Liver (tissue), 8 donors: ENCODE measurements at regions not wholly inside any gene's neighbourhood (a gene's known extent, or its start where the extent isn't known, plus 50 kb on each side); places are given as distances from the start of the nearest gene placed in this dataset.

ENCODE experiments used
- DNase-seq: peaks from one replicate; pipeline ENCODE4 v3.0.0-alpha.2; 2017; ENCODE audit warnings: low spot score
- H3K27ac ChIP-seq, 2 donors: one replicate each; pipeline ENCODE4 v1.7.0; 2013; ENCODE audit warnings: inconsistent platforms in 2 of 2, low read length in 2 of 2, control low read depth in 1 of 2, low read depth in 1 of 2, mild to moderate bottlenecking in 1 of 2
- H3K27me3 ChIP-seq, 4 donors: one replicate each; pipeline versions ENCODE4 v1.6.1 to v1.7.0; 2013; ENCODE audit warnings: low read length in 3 of 4, inconsistent platforms in 1 of 4, mild to moderate bottlenecking in 1 of 4, moderate library complexity in 1 of 4; ENCODE audit not compliant: control insufficient read depth in 4 of 4, insufficient read depth in 4 of 4
- H3K36me3 ChIP-seq, 4 donors: one replicate each; pipeline versions ENCODE4 v1.6.1 to v1.7.0; 2013; ENCODE audit warnings: low read length in 3 of 4, mild to moderate bottlenecking in 3 of 4, low read depth in 1 of 4, moderate library complexity in 1 of 4; ENCODE audit not compliant: control insufficient read depth in 4 of 4, insufficient read depth in 3 of 4
- H3K4me1 ChIP-seq, 4 donors: one replicate each; pipeline versions ENCODE4 v1.6.1 to v1.7.0; 2013; ENCODE audit warnings: low read length in 3 of 4, mild to moderate bottlenecking in 3 of 4, moderate library complexity in 1 of 4; ENCODE audit not compliant: control insufficient read depth in 4 of 4, insufficient read depth in 4 of 4
- H3K4me3 ChIP-seq, 3 donors: one replicate each; pipeline versions ENCODE4 v1.6.1 to v1.7.0; 2013; ENCODE audit warnings: low read length in 3 of 3, control low read depth in 1 of 3, low read depth in 1 of 3, mild to moderate bottlenecking in 1 of 3
- H3K9ac ChIP-seq, 2 donors: one replicate each; pipeline ENCODE4 v1.7.0; 2013; ENCODE audit warnings: low read length in 2 of 2, mild to moderate bottlenecking in 2 of 2, moderate library complexity in 2 of 2, control low read depth in 1 of 2, low read depth in 1 of 2
- H3K9me3 ChIP-seq, 4 donors: one replicate each; pipeline versions ENCODE4 v1.6.1 to v1.7.0; 2013; ENCODE audit warnings: low read length in 3 of 4; ENCODE audit not compliant: control insufficient read depth in 4 of 4
- ATF3 ChIP-seq: IDR thresholded peaks from 2 replicates; pipeline ENCODE4 v1.6.1; 2016; ENCODE audit warnings: antibody characterized with exemption
- CTCF ChIP-seq: fragments of 150-350 bp; IDR thresholded peaks from 2 replicates; pipeline ENCODE4 v1.5.1; 2017; ENCODE audit warnings: improper control_type of control experiment, low read depth, low read length; ENCODE audit not compliant: missing input control
- FOXA1 ChIP-seq: IDR thresholded peaks from 2 replicates; pipeline ENCODE4 v1.6.1; 2016; ENCODE audit warnings: antibody characterized with exemption
- FOXA2 ChIP-seq: IDR thresholded peaks from 2 replicates; pipeline ENCODE4 v1.6.1; 2016; ENCODE audit warnings: antibody characterized with exemption
- GABPA ChIP-seq, 2 donors: IDR thresholded peaks in 1 of 2; conservative IDR thresholded peaks in 1 of 2; 2 replicates each; pipeline ENCODE4 v1.6.1; 2016; ENCODE audit warnings: antibody characterized with exemption in 2 of 2, mild to moderate bottlenecking in 1 of 2, moderate library complexity in 1 of 2
- HNF4A ChIP-seq, 2 donors: conservative IDR thresholded peaks; 2 replicates each; pipeline ENCODE4 v1.6.1; 2016; ENCODE audit warnings: antibody characterized with exemption in 2 of 2, mild to moderate bottlenecking in 2 of 2
- HNF4G ChIP-seq: IDR thresholded peaks from 2 replicates; pipeline ENCODE4 v1.6.1; 2016; ENCODE audit warnings: antibody characterized with exemption
- JUND ChIP-seq, 2 donors: IDR thresholded peaks; 2 replicates each; pipeline ENCODE4 v1.6.1; 2016; ENCODE audit warnings: antibody characterized with exemption in 2 of 2
- NR2F2 ChIP-seq: IDR thresholded peaks from 2 replicates; pipeline ENCODE4 v1.6.1; 2016; ENCODE audit warnings: antibody characterized with exemption
- RAD21 ChIP-seq, 2 donors: IDR thresholded peaks; 2 replicates each; pipeline ENCODE4 v1.6.1; 2016; ENCODE audit warnings: antibody characterized with exemption in 2 of 2, mild to moderate bottlenecking in 2 of 2
- REST ChIP-seq: IDR thresholded peaks from 2 replicates; pipeline ENCODE4 v1.6.1; 2016; ENCODE audit warnings: antibody characterized with exemption, mild to moderate bottlenecking
- RXRA ChIP-seq, 2 donors: IDR thresholded peaks; 2 replicates each; pipeline ENCODE4 v1.6.1; 2017 to 2018; ENCODE audit warnings: antibody characterized with exemption in 2 of 2, mild to moderate bottlenecking in 1 of 2
- SP1 ChIP-seq: IDR thresholded peaks from 2 replicates; pipeline ENCODE4 v1.6.1; 2018; ENCODE audit warnings: antibody characterized with exemption, mild to moderate bottlenecking
- TAF1 ChIP-seq: conservative IDR thresholded peaks from 2 replicates; pipeline ENCODE4 v1.6.1; 2016; ENCODE audit warnings: antibody characterized with exemption, mild to moderate bottlenecking
- YY1 ChIP-seq: IDR thresholded peaks from 2 replicates; pipeline ENCODE4 v1.6.1; 2016; ENCODE audit warnings: antibody characterized with exemption, mild to moderate bottlenecking
- ZBTB33 ChIP-seq: IDR thresholded peaks from 2 replicates; pipeline ENCODE4 v1.6.1; 2016; ENCODE audit warnings: antibody characterized with exemption
- WGBS: extraction: QIAGEN DNeasy Blood & Tissue Kit; methylation state at CpG from one replicate; pipeline ENCODE4 v1.1.7; 2013; 5-methylcytosine and 5-hydroxymethylcytosine counted together
- donor health status: healthy.
- donor health status: healthy.
- donor health status: healthy.
- donor health status: healthy.
- donor health status: healthy.

GRCh38 chr2:217290467-217290866 lies 430.6 kb upstream of the TNP1 start:
- Histone ChIP-seq H3K4me3 (no peak overlapping the region), H3K27me3 (no peaks in the 10 kb centered on the region), H3K9me3 (no peaks in the 10 kb centered on the region), H3K9ac (no peak overlapping the region), H3K4me1 (no peaks in the 10 kb centered on the region), H3K27ac (no peak overlapping the region), H3K36me3 (no peaks in the 10 kb centered on the region)
- no peak for TF ChIP-seq REST
- TF ChIP-seq SP1: no peak
- no peak for DNase-seq

GRCh38 chr2:217289907-217290280 lies 430.0 kb upstream of the TNP1 start:
- WGBS: 77% methylated on average over 2 of the region's 2 CpGs
- DNase-seq: no peak
- no peaks in the 10 kb centered on the region for H3K9me3 ChIP-seq
- H3K4me3 ChIP-seq: no peak overlapping the region
- H3K9ac ChIP-seq: no peak overlapping the region
- no peak overlapping the region for H3K27ac ChIP-seq
- TF ChIP-seq RXRA (IDR thresholded peaks at IDR 0.05) (no peak), GABPA (IDR thresholded peaks at IDR 0.05 in 1 of 2, conservative IDR thresholded peaks at IDR 0.05 in 1 of 2) (no peak)
- no peaks in the 10 kb centered on the region for H3K4me1 ChIP-seq
- H3K36me3 ChIP-seq: no peaks in the 10 kb centered on the region
- H3K27me3 ChIP-seq: no peaks in the 10 kb centered on the region

GRCh38 chr2:217289177-217289906 lies 429.5 kb upstream of the TNP1 start:
- Histone ChIP-seq H3K4me1 (no peaks in the 10 kb centered on the region), H3K4me3 (no peak overlapping the region), H3K9me3 (no peaks in the 10 kb centered on the region), H3K9ac (no peak overlapping the region), H3K36me3 (no peaks in the 10 kb centered on the region), H3K27ac (no peak overlapping the region), H3K27me3 (no peaks in the 10 kb centered on the region)
- WGBS: 90% methylated on average over 2 of the region's 2 CpGs
- no peak for DNase-seq
- TF ChIP-seq FOXA2 (no peak), ZBTB33 (no peak), SP1 (no peak), ATF3 (no peak), HNF4A (conservative IDR thresholded peaks at IDR 0.05) (no peak), TAF1 (no peak), HNF4G (no peak), CTCF (no peak), YY1 (no peak), REST (no peak), RAD21 (IDR thresholded peaks at IDR 0.05) (peak in 1 of 2 donors; percentile 6), GABPA (IDR thresholded peaks at IDR 0.05 in 1 of 2, conservative IDR thresholded peaks at IDR 0.05 in 1 of 2) (no peak), NR2F2 (peak; percentile 81), FOXA1 (no peak), JUND (IDR thresholded peaks at IDR 0.05) (no peak), RXRA (IDR thresholded peaks at IDR 0.05) (peak in 1 of 2 donors; percentile 24)
